Ovary (tissue), 3 donors: ENCODE measurements at regions not wholly inside any gene's neighbourhood (a gene's known extent, or its start where the extent isn't known, plus 50 kb on each side); places are given as distances from the start of the nearest gene placed in this dataset.

Experiments
- CTCF ChIP-seq, 3 donors: fragments of 450-650 bp in 2 of 3; fragments of 200-600 bp in 1 of 3; IDR thresholded peaks; one replicate each; pipeline versions ENCODE4 v1.5.1 to v1.8.0; 2016 to 2022; ENCODE audit warnings: antibody characterized with exemption in 3 of 3, mild to moderate bottlenecking in 1 of 3
- EP300 ChIP-seq: sonication (generic); formaldehyde crosslinking; IDR thresholded peaks from one replicate; pipeline ENCODE4 v1.6.1; 2017; ENCODE audit warnings: antibody characterized with exemption
- POLR2A ChIP-seq: fragments of 450-650 bp; IDR thresholded peaks from one replicate; pipeline ENCODE4 v1.6.1; 2017; ENCODE audit warnings: antibody characterized with exemption, mild to moderate bottlenecking, moderate library complexity
- donor health status: DM: no; HTN: no; CAD: no.

DNA sequence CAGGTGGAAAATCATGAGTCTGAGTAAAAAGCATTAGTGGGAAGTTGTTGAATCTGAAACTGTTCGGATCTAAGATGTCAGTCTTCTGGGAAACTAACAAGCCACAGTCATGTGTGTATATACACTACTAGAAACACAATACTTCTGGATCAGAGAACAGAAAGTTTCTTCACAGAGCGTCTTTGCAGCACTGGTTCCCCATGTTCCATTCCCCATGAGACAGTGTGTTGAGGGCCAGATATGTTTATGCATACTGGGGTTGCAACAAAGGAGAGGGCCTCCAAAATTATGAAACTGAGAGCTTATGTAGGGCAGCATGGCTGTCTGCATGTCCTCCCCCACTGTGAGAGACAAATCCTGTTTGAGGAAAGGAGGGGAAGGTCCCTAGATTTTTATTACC lies 295.0 kb upstream of the NAV3 start:
- no peak for TF ChIP-seq CTCF (IDR thresholded peaks at IDR 0.05)
- no peak for TF ChIP-seq EP300
- TF ChIP-seq POLR2A = no peak
